Immature natural killer cell (primary cell): ENCODE measurements at regions not wholly inside any gene's neighbourhood (a gene's known extent, or its start where the extent isn't known, plus 50 kb on each side); places are given as distances from the start of the nearest gene placed in this dataset.
"Not testable (repeated sequence)": the region's sequence is repeated elsewhere in the genome, so short reads cannot be mapped to it uniquely, and the experiment has no call there.

Experiments used
- DNase-seq, 3 donors: peaks; one replicate each; pipeline ENCODE4 v3.0.0; 2022; ENCODE audit warnings: mixed read lengths in 1 of 3
- H3K27ac Mint-ChIP-seq, 6 donors: one replicate each; pipeline ENCODE4 v1.8.0; 2020; ENCODE audit warnings: mixed read lengths in 6 of 6, mild to moderate bottlenecking in 5 of 6, inconsistent platforms in 4 of 6, moderate library complexity in 3 of 6
- H3K27me3 Mint-ChIP-seq, 3 donors: one replicate each; pipeline ENCODE4 v1.8.0; 2020 to 2021; ENCODE audit warnings: low read depth in 3 of 3, mild to moderate bottlenecking in 3 of 3, mixed read lengths in 3 of 3, moderate library complexity in 3 of 3, inconsistent platforms in 1 of 3
- H3K36me3 Mint-ChIP-seq, 3 donors: one replicate each; pipeline ENCODE4 v1.8.0; 2020; ENCODE audit warnings: mixed read lengths in 3 of 3, inconsistent platforms in 2 of 3, mild to moderate bottlenecking in 2 of 3
- H3K4me1 Mint-ChIP-seq, 2 donors: one replicate each; pipeline ENCODE4 v1.8.0; 2020; ENCODE audit warnings: inconsistent platforms in 2 of 2, mild to moderate bottlenecking in 2 of 2, mixed read lengths in 2 of 2, moderate library complexity in 1 of 2
- H3K4me3 Mint-ChIP-seq, 5 donors: one replicate each; pipeline ENCODE4 v1.8.0; 2020; ENCODE audit warnings: mild to moderate bottlenecking in 5 of 5, mixed read lengths in 5 of 5, inconsistent platforms in 3 of 5, moderate library complexity in 3 of 5
- H3K9me3 Mint-ChIP-seq, 6 donors: one replicate each; pipeline ENCODE4 v1.8.0; 2020; ENCODE audit warnings: mild to moderate bottlenecking in 6 of 6, mixed read lengths in 6 of 6, inconsistent platforms in 4 of 6, moderate library complexity in 3 of 6

DNA sequence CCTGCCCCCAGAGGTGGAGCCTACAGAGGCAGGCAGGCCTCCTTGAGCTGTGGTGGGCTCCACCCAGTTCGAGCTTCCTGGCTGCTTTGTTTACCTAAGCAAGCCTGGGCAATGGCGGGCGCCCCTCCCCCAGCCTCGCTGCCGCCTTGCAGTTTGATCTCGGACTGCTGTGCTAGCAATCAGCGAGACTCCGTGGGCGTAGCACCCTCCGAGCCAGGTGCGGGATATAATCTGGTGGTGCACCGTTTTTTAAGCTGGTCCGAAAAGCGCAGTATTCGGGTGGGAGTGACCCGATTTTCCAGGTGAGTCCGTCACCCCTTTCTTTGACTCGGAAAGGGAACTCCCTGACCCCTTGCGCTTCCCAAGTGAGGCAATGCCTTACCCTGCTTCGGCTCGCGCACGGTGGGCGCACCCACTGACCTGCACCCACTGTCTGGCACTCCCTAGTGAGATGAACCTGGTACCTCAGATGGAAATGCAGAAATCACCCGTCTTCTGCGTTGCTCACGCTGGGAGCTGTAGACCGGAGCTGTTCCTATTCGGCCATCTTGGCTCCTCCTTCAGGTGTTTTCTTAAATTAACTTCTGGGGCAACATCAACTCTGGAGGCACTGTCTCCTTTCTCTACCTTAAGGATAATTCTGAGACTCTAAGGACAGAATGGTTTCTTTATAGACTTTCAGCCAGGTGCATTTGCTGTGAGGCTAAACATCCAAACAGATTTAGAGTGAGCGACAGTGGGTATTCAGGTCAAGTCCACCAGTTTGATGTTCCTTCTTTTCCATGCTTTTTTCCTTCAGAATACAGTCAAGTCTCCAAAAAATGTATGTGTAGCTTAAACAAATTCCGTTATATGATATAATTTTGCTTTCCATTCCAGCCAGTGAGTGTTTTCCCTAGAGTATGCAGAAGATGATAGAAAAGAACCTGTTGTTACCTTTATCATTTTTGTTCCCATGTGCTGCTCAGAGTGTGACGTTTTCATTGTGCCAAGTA lies 170.8 kb downstream of the KCNRG start:
- not testable (repeated sequence) for H3K27me3 Mint-ChIP-seq, H3K27ac Mint-ChIP-seq, H3K9me3 Mint-ChIP-seq, H3K36me3 Mint-ChIP-seq, DNase-seq, H3K4me1 Mint-ChIP-seq
- peak overlapping the region in 1 of 5 donors; percentile 15 for H3K4me3 Mint-ChIP-seq

DNA sequence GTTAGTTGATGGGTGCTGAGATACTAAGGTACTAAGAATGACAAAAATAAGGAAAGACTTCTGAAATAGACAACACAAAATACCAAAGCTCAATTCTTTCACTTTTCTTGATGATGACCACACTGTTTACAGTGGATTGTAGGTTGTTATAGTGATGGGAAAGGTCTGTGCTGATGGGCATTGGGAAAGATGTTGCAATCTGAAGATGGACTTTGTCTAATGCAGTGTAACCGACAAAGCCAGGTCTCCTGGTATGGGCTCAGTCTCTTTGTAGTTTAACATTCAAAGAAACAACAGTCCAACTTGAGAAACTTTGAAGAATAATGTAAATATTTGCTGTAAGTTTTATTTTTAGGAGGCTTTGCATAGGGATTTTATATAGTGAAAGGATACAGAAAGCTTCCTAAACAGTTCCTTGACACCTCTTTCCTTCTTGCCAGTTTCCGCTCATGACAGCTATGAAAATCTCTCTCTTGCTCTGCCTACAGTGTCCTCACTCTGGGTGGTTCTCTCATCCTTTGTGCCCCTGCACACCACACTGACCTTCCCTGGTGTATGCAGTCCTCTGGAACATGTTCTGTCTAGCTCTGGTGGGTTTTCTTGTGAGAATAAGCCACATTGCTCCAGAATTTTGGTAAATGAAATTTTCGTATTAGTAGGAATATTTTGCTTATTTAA lies 172.2 kb downstream of the KCNRG start:
- Mint-ChIP-seq H3K27me3 (peaks cover 0 to 5% (median 2%) of the 10 kb centered on the region in 3 donors), H3K27ac (peak overlapping the region in 1 of 6 donors; percentile 34), H3K4me3 (no peak overlapping the region), H3K36me3 (no peaks in the 10 kb centered on the region), H3K4me1 (peaks cover 0 to 6% of the 10 kb centered on the region in 2 donors), H3K9me3 (no peaks in the 10 kb centered on the region)
- DNase-seq: no peak

DNA sequence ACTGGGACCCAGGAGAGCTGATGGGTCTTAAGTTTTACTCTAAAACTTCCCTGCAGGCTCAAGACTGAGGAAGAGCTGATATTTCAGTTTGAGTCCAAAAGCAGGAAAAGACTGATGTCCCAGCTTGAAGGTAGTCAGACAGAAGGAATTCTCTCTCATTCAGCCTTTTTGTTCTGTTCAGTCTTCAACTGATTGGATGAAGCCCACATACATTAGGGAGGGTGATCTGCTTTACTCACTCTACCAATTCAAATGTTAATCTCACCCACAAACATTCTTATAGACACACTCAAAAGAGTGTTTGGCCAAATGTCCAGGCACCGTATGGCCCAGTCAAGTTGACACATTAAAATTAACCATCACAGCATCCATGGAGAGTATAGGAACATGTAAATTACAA lies 173.5 kb downstream of the KCNRG start:
- Mint-ChIP-seq H3K27ac (no peak overlapping the region), H3K27me3 (peaks cover 0 to 5% (median 2%) of the 10 kb centered on the region in 3 donors)

DNA sequence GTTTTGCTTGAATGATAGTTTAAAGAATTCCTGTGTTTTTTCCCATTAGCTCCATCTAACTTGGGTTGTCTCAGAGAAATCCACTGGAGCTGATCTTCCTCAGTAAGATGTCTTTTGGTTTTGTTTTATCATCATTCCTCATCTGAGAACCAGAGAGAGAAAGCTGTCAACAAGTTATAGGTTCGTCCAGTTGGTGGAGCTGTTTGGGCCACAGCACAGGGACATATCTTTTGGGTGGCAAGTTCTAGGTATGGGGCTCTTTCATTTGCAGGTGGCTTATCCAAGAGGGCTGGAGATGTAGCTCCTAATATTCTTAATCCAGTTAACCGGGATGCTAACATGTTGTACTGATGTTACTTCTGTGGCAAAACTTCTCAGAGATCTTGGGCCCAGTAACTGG lies 174.2 kb downstream of the KCNRG start:
- Mint-ChIP-seq H3K4me3 (no peak overlapping the region), H3K4me1 (peaks cover 0 to 6% of the 10 kb centered on the region in 2 donors), H3K27me3 (peaks cover 0 to 5% (median 4%) of the 10 kb centered on the region in 3 donors), H3K36me3 (peaks cover 0 to 3% (median 0%) of the 10 kb centered on the region in 3 donors), H3K27ac (no peak overlapping the region), H3K9me3 (no peaks in the 10 kb centered on the region)
- no peak for DNase-seq

More for the DNA sequence above, 173.5 kb downstream of the KCNRG start:
- no peak for DNase-seq
- no peaks in the 10 kb centered on the region for H3K9me3 Mint-ChIP-seq
- H3K4me3 Mint-ChIP-seq: no peak overlapping the region
- no peaks in the 10 kb centered on the region for H3K36me3 Mint-ChIP-seq
- H3K4me1 Mint-ChIP-seq: peaks cover 0 to 6% of the 10 kb centered on the region in 2 donors

DNA sequence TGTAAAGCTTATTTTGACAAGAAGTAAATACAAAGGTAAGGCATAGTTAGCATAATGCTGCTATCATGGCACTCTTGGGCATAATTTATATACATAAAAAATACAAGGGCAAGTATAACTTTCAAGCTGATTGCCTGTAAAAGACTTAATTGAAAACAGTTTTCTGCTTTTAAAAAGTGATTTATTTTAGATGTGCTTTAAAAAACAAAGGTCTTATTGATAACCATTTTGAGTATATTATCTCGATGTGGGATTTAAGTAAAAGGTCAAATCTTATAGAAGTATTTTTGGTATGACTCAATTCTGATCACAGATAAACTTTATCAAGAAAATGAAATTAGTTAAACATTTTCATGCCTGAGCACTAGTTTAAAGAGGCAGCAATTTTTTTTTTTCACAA lies 175.8 kb downstream of the KCNRG start:
- H3K4me1 Mint-ChIP-seq: peaks cover 0 to 6% of the 10 kb centered on the region in 2 donors
- no peak overlapping the region for H3K4me3 Mint-ChIP-seq
- no peak overlapping the region for H3K27ac Mint-ChIP-seq
- peaks cover 0 to 3% (median 0%) of the 10 kb centered on the region in 3 donors for H3K36me3 Mint-ChIP-seq
- peaks cover 0 to 5% (median 4%) of the 10 kb centered on the region in 3 donors for H3K27me3 Mint-ChIP-seq
- no peak for DNase-seq
- H3K9me3 Mint-ChIP-seq: no peaks in the 10 kb centered on the region

DNA sequence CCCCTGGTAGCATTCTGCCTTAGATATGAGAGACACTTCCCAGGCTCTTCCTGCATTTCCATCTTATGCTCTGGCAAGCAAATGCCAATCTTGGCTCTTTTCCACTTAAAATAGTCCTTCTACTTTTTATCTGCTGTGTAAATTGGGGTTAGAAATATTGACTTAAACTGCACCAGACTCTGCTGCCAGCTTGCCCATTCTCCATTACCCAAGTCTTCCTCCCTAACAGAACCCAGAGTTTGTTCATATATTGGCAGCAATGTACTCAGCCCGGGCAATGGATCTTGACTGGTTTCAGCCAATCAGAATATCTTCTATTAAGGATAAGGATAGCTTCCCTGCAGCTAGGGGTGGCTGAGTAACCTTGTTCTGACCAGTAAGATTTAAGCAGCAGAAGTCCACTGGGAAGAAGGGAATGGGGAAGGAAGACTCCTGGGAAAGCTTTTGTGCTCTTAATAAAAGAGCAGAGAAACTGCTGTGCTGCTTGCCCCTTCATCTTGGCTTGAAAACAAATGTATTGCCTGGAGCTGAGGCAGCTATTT lies 177.1 kb downstream of the KCNRG start:
- H3K4me3 Mint-ChIP-seq: no peak overlapping the region
- peaks cover 0 to 7% (median 5%) of the 10 kb centered on the region in 3 donors for H3K27me3 Mint-ChIP-seq
- peaks cover 0 to 6% of the 10 kb centered on the region in 2 donors for H3K4me1 Mint-ChIP-seq
- peaks cover 0 to 3% (median 0%) of the 10 kb centered on the region in 3 donors for H3K36me3 Mint-ChIP-seq
- H3K27ac Mint-ChIP-seq: no peak overlapping the region
- no peak for DNase-seq
- H3K9me3 Mint-ChIP-seq: no peaks in the 10 kb centered on the region

DNA sequence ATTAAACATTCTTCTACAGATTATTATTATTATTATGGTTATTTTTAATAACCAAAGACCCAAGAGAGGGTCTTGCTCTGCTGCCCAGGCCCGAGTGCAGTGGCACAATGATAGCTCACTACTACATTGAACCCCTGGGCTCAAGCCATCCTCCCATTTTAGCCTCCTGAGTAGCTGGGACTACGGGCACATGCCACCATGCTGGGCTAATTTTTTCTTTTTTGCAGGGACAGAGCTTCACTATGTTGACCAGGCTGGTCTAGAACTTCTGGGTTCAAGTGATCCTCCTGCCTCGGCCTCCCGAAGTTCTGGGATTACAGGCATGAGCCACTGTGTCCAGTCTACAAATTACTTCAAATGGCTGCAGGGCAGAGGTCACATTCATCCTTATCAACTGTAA lies 179.8 kb downstream of the KCNRG start:
- H3K4me3 Mint-ChIP-seq: no peak overlapping the region
- no peaks in the 10 kb centered on the region for H3K4me1 Mint-ChIP-seq

DNA sequence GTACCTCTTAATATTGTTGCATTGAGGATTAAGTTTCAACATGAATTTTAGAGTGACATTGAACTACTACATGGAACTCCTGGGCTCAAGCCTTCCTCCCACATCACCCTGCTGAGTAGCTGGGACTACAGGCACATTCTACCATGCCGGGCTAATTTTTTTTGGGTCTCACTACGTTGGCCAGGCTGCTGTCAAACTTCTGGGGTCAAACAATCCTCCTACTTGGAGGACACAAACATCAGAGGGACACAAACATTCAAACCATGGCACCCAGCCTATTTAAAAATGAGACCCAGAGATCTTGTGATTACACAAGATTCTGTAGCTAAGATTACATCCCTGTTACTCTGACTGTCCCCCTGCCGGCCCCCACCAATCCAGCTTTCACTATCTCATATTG lies 180.9 kb downstream of the KCNRG start:
- Mint-ChIP-seq H3K4me1 (no peaks in the 10 kb centered on the region), H3K36me3 (peaks cover 0 to 3% (median 0%) of the 10 kb centered on the region in 3 donors), H3K27me3 (peaks cover 0 to 8% (median 5%) of the 10 kb centered on the region in 3 donors), H3K27ac (no peak overlapping the region), H3K4me3 (no peak overlapping the region), H3K9me3 (no peaks in the 10 kb centered on the region)
- no peak for DNase-seq

More for the DNA sequence above, 179.8 kb downstream of the KCNRG start:
- no peak for DNase-seq
- H3K9me3 Mint-ChIP-seq: no peaks in the 10 kb centered on the region
- H3K27ac Mint-ChIP-seq: no peak overlapping the region
- H3K36me3 Mint-ChIP-seq: peaks cover 0 to 3% (median 0%) of the 10 kb centered on the region in 3 donors
- H3K27me3 Mint-ChIP-seq: peaks cover 0 to 5% (median 5%) of the 10 kb centered on the region in 3 donors

DNA sequence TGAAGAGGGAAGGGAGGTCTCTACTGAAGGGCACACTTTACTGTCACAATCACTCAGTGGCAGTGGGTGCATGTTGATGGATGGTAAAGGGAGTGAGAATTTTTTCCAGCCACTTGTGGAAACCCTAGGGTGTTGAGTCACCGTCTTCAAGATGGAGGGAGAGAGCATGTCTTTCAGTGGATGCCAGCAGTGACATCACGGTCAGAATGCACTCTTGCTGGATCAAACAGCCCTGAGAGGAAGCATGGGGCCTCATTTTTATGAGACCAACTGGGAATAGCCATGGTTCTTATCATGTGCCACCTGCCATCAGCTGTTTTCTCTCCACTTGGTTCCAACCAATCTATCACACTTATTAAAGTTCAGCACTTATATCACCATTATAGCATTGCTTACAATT lies 182.5 kb downstream of the KCNRG start:
- no peak for DNase-seq
- no peak overlapping the region for H3K27ac Mint-ChIP-seq
- no peaks in the 10 kb centered on the region for H3K4me1 Mint-ChIP-seq
- peaks cover 0 to 8% (median 5%) of the 10 kb centered on the region in 3 donors for H3K27me3 Mint-ChIP-seq
- no peaks in the 10 kb centered on the region for H3K9me3 Mint-ChIP-seq
- peaks cover 0 to 8% (median 0%) of the 10 kb centered on the region in 3 donors for H3K36me3 Mint-ChIP-seq
- no peak overlapping the region for H3K4me3 Mint-ChIP-seq

DNA sequence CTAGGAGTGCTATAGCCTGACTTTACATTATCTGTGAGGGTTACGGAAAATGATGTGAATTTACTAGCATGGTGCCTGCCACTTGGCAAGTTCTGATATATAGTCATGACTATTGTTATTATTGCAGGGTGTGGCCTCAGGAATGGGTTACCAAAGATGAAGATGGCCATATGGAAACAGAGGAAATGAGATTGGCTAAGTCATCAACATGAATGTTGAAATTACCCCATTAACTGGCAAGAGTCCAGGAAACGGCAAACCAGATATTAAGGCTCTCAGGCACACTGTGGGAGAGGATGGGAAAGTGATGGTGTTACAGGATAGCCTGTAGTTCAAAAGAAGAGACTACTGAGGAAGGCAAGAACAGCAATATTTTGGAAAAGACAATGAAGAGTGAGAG lies 183.3 kb downstream of the KCNRG start:
- Mint-ChIP-seq H3K4me1 (no peaks in the 10 kb centered on the region), H3K27me3 (peaks cover 0 to 11% (median 5%) of the 10 kb centered on the region in 3 donors), H3K27ac (peak overlapping the region in 1 of 6 donors; percentile 8), H3K36me3 (peaks cover 0 to 8% (median 0%) of the 10 kb centered on the region in 3 donors), H3K4me3 (no peak overlapping the region), H3K9me3 (no peaks in the 10 kb centered on the region)
- no peak for DNase-seq

DNA sequence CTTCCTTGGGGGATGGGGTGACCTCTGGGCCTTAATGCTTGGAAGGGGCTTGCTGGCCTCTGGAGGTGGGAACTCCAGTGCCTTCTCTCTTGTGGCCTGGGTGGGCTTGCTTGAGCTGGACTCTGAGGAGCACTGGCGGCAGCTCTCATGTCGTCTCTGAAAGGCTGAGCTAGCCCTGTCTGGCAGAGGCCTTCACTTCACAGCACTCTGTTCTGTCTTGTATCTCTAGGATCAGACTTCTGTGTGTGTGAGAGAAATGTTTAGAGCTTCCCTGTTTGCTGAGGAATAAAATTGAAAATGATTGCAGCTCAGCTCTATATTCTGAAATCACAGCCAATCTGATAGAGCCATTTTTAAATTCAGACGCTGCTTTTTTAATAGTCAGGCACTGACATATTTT lies 185.3 kb downstream of the KCNRG start:
- H3K4me1 Mint-ChIP-seq: no peaks in the 10 kb centered on the region
- no peaks in the 10 kb centered on the region for H3K9me3 Mint-ChIP-seq
- H3K4me3 Mint-ChIP-seq: no peak overlapping the region
- peaks cover 0 to 13% (median 3%) of the 10 kb centered on the region in 3 donors for H3K27me3 Mint-ChIP-seq
- no peak overlapping the region for H3K27ac Mint-ChIP-seq
- H3K36me3 Mint-ChIP-seq: peaks cover 0 to 5% (median 0%) of the 10 kb centered on the region in 3 donors
- DNase-seq: no peak

DNA sequence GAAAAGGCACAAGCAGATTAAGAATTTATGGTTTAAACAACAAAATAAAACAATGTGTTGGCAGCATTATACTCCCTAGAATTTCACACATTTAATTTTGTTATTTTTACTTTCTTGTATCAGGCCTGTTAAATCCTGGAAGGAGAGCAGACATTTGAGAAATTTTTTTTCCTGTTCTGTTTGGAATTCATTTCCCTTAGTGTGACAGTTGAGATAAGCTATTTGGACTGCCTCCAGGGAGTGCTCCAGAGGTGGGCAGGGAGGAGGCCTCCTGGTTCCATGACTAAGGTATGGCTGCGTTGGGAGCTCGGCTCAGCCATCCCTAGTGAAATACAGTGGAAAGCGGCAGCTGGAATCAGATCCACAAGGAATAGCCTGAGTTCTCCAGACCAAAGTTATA lies 185.7 kb downstream of the KCNRG start:
- Mint-ChIP-seq H3K27me3 (peaks cover 0 to 13% (median 3%) of the 10 kb centered on the region in 3 donors), H3K4me3 (no peak overlapping the region), H3K27ac (no peak overlapping the region), H3K9me3 (no peaks in the 10 kb centered on the region), H3K4me1 (no peaks in the 10 kb centered on the region), H3K36me3 (peaks cover 0 to 5% (median 0%) of the 10 kb centered on the region in 3 donors)
- no peak for DNase-seq

DNA sequence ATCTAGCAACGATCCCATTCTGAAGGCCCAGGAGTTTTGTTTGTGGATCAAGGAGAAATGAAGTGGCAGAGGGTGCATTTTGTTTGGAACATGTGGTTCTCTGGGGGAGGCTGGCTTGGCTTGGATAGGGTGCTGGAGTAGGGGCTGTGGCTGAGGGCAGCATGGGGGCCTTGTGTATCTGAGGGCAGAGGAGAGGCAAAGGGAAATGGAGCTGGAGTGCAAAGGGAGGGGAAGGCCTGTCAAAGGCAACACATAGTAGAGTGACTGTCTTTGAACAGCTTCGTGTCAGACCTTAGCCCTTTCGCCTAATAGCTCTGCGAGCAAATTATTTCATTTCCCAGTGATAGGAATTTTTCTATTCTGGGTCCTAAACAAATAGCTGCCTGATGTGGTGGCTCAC lies 187.2 kb downstream of the KCNRG start:
- Mint-ChIP-seq H3K4me3 (no peak overlapping the region), H3K36me3 (peaks cover 0 to 5% (median 0%) of the 10 kb centered on the region in 3 donors), H3K27ac (peak overlapping the region in 1 of 6 donors; percentile 9), H3K4me1 (no peaks in the 10 kb centered on the region), H3K27me3 (peaks cover 0 to 8% (median 0%) of the 10 kb centered on the region in 3 donors), H3K9me3 (no peaks in the 10 kb centered on the region)
- DNase-seq: no peak
